HS-5 (cell line): ENCODE measurements at regions not wholly inside any gene's neighbourhood (a gene's known extent, or its start where the extent isn't known, plus 50 kb on each side); places are given as distances from the start of the nearest gene placed in this dataset.
A peak's percentile ranks its signal among the peaks of the same experiment; 100 is the strongest.
"Not testable (repeated sequence)": the region's sequence is repeated elsewhere in the genome, so short reads cannot be mapped to it uniquely, and the experiment has no call there.

Experiments used
- DNase-seq: peaks from one replicate; pipeline ENCODE4 v3.0.0-alpha.2; 2012; ENCODE audit warnings: low read depth

GRCh38 chr6:140040396-140040795, 665.9 kb upstream of the CITED2 start:
- no peak for DNase-seq

- no peak for DNase-seq
Measured at GRCh38 chr6:140039364-140039763, 664.9 kb upstream of the CITED2 start.

GRCh38 chr6:140036196-140036595, 661.7 kb upstream of the CITED2 start:
- no peak for DNase-seq

- no peak for DNase-seq
Measured at GRCh38 chr6:140032189-140032588, 657.7 kb upstream of the CITED2 start.

- no peak for DNase-seq
Measured at GRCh38 chr6:140029551-140029950, 655.1 kb upstream of the CITED2 start.

GRCh38 chr6:140027219-140027618, 652.8 kb upstream of the CITED2 start:
- no peak for DNase-seq

GRCh38 chr6:140026546-140026945, 652.1 kb upstream of the CITED2 start:
- no peak for DNase-seq

- no peak for DNase-seq
Measured at GRCh38 chr6:140025171-140025570, 650.7 kb upstream of the CITED2 start.

GRCh38 chr6:140020207-140020791, 645.9 kb upstream of the CITED2 start:
- DNase-seq: no peak

GRCh38 chr6:140018588-140018987, 644.1 kb upstream of the CITED2 start:
- no peak for DNase-seq

GRCh38 chr6:140017470-140017869, 643.0 kb upstream of the CITED2 start:
- no peak for DNase-seq

GRCh38 chr6:140012150-140012549, 637.7 kb upstream of the CITED2 start:
- no peak for DNase-seq

GRCh38 chr6:140011537-140011936, 637.1 kb upstream of the CITED2 start:
- no peak for DNase-seq

GRCh38 chr6:140009286-140009685, 634.8 kb upstream of the CITED2 start:
- DNase-seq: no peak

- no peak for DNase-seq
Measured at GRCh38 chr6:140007525-140007924, 633.1 kb upstream of the CITED2 start.

GRCh38 chr6:140003217-140003616, 628.8 kb upstream of the CITED2 start:
- no peak for DNase-seq

GRCh38 chr6:140002396-140003022, 628.1 kb upstream of the CITED2 start:
- no peak for DNase-seq

GRCh38 chr6:140001821-140002341, 627.4 kb upstream of the CITED2 start:
- peak; percentile 76 for DNase-seq

- no peak for DNase-seq
Measured at GRCh38 chr6:140001005-140001404, 626.6 kb upstream of the CITED2 start.

GRCh38 chr6:139999661-140000060, 625.2 kb upstream of the CITED2 start:
- DNase-seq: not testable (repeated sequence)

GRCh38 chr6:139998478-139998877, 624.0 kb upstream of the CITED2 start:
- not testable (repeated sequence) for DNase-seq

- no peak for DNase-seq
Measured at GRCh38 chr6:139996253-139996834, 621.9 kb upstream of the CITED2 start.

- no peak for DNase-seq
Measured at GRCh38 chr6:139994998-139995397, 620.5 kb upstream of the CITED2 start.
